Right renal pelvis (tissue), 4 donors: ENCODE measurements at regions not wholly inside any gene's neighbourhood (a gene's known extent, or its start where the extent isn't known, plus 50 kb on each side); places are given as distances from the start of the nearest gene placed in this dataset.
"Not testable (repeated sequence)": the region's sequence is repeated elsewhere in the genome, so short reads cannot be mapped to it uniquely, and the experiment has no call there.

ENCODE experiments used
- DNase-seq, 4 donors: peaks; one replicate each; pipeline ENCODE4 v3.0.0-alpha.2; 2013; ENCODE audit warnings: low read depth in 4 of 4, low spot score in 3 of 4, missing footprints in 1 of 4

- DNase-seq = no peak
Observed at GRCh38 chr6:160804639-160805038, 102.6 kb downstream of the PLG start.

GRCh38 chr6:160808263-160808662, 106.2 kb downstream of the PLG start:
- DNase-seq = no peak

GRCh38 chr6:160810238-160810637, 108.2 kb downstream of the PLG start:
- DNase-seq = no peak

GRCh38 chr6:160812097-160812496, 110.1 kb downstream of the PLG start:
- DNase-seq = no peak

GRCh38 chr6:160818934-160819333, 116.9 kb downstream of the PLG start:
- DNase-seq = no peak

- not testable (repeated sequence) for DNase-seq
Observed at GRCh38 chr6:160820661-160821060, 118.6 kb downstream of the PLG start.

- peak in 2 of 4 donors; percentile 1 to 4 for DNase-seq
Observed at GRCh38 chr6:160831739-160832138, 129.7 kb downstream of the PLG start.

GRCh38 chr6:160832422-160832821, 130.4 kb downstream of the PLG start:
- no peak for DNase-seq

GRCh38 chr6:160837146-160837545, 135.1 kb downstream of the PLG start:
- DNase-seq = no peak

- no peak for DNase-seq
Observed at GRCh38 chr6:160851031-160851430, 140.5 kb upstream of the MAP3K4 start.

- no peak for DNase-seq
Observed at GRCh38 chr6:160853946-160854345, 137.6 kb upstream of the MAP3K4 start.

- no peak for DNase-seq
Observed at GRCh38 chr6:160858886-160859285, 132.7 kb upstream of the MAP3K4 start.

GRCh38 chr6:160859822-160860221, 131.7 kb upstream of the MAP3K4 start:
- DNase-seq = no peak

- DNase-seq = no peak
Observed at GRCh38 chr6:160861824-160862223, 129.7 kb upstream of the MAP3K4 start.

GRCh38 chr6:160863782-160864181, 127.8 kb upstream of the MAP3K4 start:
- no peak for DNase-seq

GRCh38 chr6:160871320-160871719, 120.2 kb upstream of the MAP3K4 start:
- no peak for DNase-seq

GRCh38 chr6:160881148-160881808, 110.3 kb upstream of the MAP3K4 start:
- no peak for DNase-seq

- DNase-seq = no peak
Observed at GRCh38 chr6:160882006-160882405, 109.6 kb upstream of the MAP3K4 start.

GRCh38 chr6:160882791-160883279, 108.7 kb upstream of the MAP3K4 start:
- DNase-seq = no peak

- DNase-seq = no peak
Observed at GRCh38 chr6:160883560-160883959, 108.0 kb upstream of the MAP3K4 start.

- no peak for DNase-seq
Observed at GRCh38 chr6:160883999-160884398, 107.6 kb upstream of the MAP3K4 start.

- not testable (repeated sequence) for DNase-seq
Observed at GRCh38 chr6:160889148-160889547, 102.4 kb upstream of the MAP3K4 start.

GRCh38 chr6:160891690-160892089, 99.9 kb upstream of the MAP3K4 start:
- DNase-seq = no peak
